ENCODE measurements at regions not wholly inside any gene's neighbourhood (a gene's known extent, or its start where the extent isn't known, plus 50 kb on each side); places are given as distances from the start of the nearest gene placed in this dataset.

DNA sequence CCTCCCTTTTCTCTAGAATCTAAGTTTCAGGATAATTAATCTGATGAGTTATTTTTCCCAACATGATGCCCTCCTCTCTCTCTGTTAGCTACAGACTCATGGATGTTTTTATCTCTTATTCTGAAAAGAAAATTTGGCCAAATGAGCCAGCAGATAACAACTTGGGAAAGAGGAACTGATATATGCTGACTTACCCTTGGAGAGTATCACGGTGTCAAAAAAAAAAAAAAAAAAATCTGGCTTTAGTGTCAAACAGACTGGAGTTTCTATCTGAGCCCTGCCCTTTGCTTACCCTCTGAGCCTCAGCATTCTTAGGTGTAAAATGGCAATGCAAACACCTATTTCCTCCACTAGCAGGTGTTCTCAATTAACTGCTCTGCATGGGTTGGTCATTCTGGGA is 190.4 kb downstream of the AHR start:
- BruUV-seq (replicated peaks) = no TSS peak
- intact Hi-C loops (cut with micrococcal nuclease) = no loop called here
- POLR2A ChIA-PET = interaction anchor here (1.1 to 2.3 kb wide), 3 partner anchors 11 to 144 kb away, joined by 3 to 13 read pairs (median 7); no protein-coding TSS in a partner anchor
- Mint-ChIP-seq H3K4me3 (ENCODE audit: unreplicated experiment) (no peak overlapping the region), H3K36me3 (ENCODE audit: insufficient read depth, unreplicated experiment) (no peaks in the 10 kb centered on the region), H3K9me3 (ENCODE audit: unreplicated experiment) (no peaks in the 10 kb centered on the region), H3K27me3 (ENCODE audit: insufficient read depth, unreplicated experiment) (no peaks in the 10 kb centered on the region), H3K4me1 (ENCODE audit: insufficient read depth, unreplicated experiment) (peaks cover 15% of the 10 kb centered on the region), H3K27ac (ENCODE audit: low read depth, unreplicated experiment) (no peak overlapping the region)
- CTCF ChIA-PET = no interaction called here
- TF ChIP-seq, protein P1, sequence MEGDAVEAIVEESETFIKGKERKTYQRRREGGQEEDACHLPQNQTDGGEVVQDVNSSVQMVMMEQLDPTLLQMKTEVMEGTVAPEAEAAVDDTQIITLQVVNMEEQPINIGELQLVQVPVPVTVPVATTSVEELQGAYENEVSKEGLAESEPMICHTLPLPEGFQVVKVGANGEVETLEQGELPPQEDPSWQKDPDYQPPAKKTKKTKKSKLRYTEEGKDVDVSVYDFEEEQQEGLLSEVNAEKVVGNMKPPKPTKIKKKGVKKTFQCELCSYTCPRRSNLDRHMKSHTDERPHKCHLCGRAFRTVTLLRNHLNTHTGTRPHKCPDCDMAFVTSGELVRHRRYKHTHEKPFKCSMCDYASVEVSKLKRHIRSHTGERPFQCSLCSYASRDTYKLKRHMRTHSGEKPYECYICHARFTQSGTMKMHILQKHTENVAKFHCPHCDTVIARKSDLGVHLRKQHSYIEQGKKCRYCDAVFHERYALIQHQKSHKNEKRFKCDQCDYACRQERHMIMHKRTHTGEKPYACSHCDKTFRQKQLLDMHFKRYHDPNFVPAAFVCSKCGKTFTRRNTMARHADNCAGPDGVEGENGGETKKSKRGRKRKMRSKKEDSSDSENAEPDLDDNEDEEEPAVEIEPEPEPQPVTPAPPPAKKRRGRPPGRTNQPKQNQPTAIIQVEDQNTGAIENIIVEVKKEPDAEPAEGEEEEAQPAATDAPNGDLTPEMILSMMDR (IDR thresholded peaks at IDR 0.05; ENCODE audit: unreplicated experiment) = no peak
- no peak for DNase-seq (ENCODE audit: unreplicated experiment)

DNA sequence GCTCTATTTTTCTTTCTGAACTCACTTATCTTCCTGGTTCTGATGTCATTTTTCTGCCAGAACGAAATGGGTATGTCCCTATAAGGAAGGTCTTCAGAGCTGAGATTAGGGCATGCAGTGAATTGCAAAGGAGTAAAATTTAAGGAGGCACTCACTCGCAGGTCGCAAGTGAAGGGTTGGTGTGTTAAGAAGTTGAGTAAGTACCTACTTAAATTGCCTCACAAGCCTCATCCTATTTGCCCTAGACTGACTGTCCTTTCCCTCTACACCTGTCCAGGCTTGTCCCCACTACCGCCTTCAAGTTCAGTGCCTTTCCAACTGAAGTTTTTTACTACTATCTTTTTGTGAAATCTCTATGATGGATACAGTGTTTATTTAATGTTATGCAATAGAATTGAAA is 191.5 kb downstream of the AHR start:
- TF ChIP-seq, protein P1 (IDR thresholded peaks at IDR 0.05; ENCODE audit: unreplicated experiment) = no peak
- POLR2A ChIA-PET = interaction anchor here (0.6 to 2.5 kb wide), 17 partner anchors 8 to 182 kb away, joined by 3 to 23 read pairs (median 5); no protein-coding TSS in a partner anchor
- CTCF ChIA-PET = interaction anchor here (0.7 to 1.9 kb wide), 7 partner anchors 10 to 158 kb away, joined by 3 to 6 read pairs (median 4); no protein-coding TSS in a partner anchor
- no peaks in the 10 kb centered on the region for H3K27me3 Mint-ChIP-seq (ENCODE audit: insufficient read depth, unreplicated experiment)
- DNase-seq (ENCODE audit: unreplicated experiment) = peak; percentile 94
- BruUV-seq (replicated peaks) = no TSS peak
- H3K36me3 Mint-ChIP-seq (ENCODE audit: insufficient read depth, unreplicated experiment) = no peaks in the 10 kb centered on the region
- H3K9me3 Mint-ChIP-seq (ENCODE audit: unreplicated experiment) = no peaks in the 10 kb centered on the region
- intact Hi-C loops (cut with micrococcal nuclease) = loop anchor here (10.0 kb wide), 1 partner anchor 85 kb away; no protein-coding TSS in a partner anchor
- H3K4me3 Mint-ChIP-seq (ENCODE audit: unreplicated experiment) = no peak overlapping the region
- peak overlapping the region; percentile 11 for H3K27ac Mint-ChIP-seq (ENCODE audit: low read depth, unreplicated experiment)
- H3K4me1 Mint-ChIP-seq (ENCODE audit: insufficient read depth, unreplicated experiment) = peaks cover 15% of the 10 kb centered on the region

DNA sequence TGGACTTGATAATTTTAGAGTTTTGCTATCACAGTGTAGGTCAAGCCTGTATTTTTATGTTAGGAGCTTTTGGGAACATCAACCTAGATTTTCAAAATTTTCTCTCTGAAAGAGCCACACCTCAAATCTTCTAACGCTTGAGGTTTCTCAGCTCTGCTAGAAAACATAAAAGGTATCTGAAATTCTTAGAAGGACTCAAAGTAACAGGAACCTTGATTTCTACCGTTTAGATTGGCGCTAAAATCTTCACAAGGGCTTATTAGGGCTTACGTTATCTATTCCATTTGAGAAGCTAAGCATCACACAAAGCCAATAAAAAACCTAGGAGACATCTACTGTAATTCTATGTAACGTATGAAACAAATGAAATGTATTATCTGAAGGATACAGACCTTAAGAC is 192.4 kb downstream of the AHR start:
- H3K27me3 Mint-ChIP-seq (ENCODE audit: insufficient read depth, unreplicated experiment) = no peaks in the 10 kb centered on the region
- CTCF ChIA-PET = interaction anchor here (0.6 to 1.9 kb wide), 9 partner anchors 9 to 195 kb away, joined by 3 to 6 read pairs (median 4); no protein-coding TSS in a partner anchor
- H3K4me3 Mint-ChIP-seq (ENCODE audit: unreplicated experiment) = no peak overlapping the region
- no peaks in the 10 kb centered on the region for H3K36me3 Mint-ChIP-seq (ENCODE audit: insufficient read depth, unreplicated experiment)
- DNase-seq (ENCODE audit: unreplicated experiment) = no peak
- BruUV-seq (replicated peaks) = no TSS peak
- TF ChIP-seq, protein P1 (IDR thresholded peaks at IDR 0.05; ENCODE audit: unreplicated experiment) = no peak
- intact Hi-C loops (cut with micrococcal nuclease) = loop anchor here (10.0 kb wide), 1 partner anchor 86 kb away; no protein-coding TSS in a partner anchor
- H3K4me1 Mint-ChIP-seq (ENCODE audit: insufficient read depth, unreplicated experiment) = peaks cover 21% of the 10 kb centered on the region
- no peaks in the 10 kb centered on the region for H3K9me3 Mint-ChIP-seq (ENCODE audit: unreplicated experiment)
- POLR2A ChIA-PET = interaction anchor here (0.6 to 2.5 kb wide), 15 partner anchors 9 to 185 kb away, joined by 3 to 23 read pairs (median 5); no protein-coding TSS in a partner anchor
- no peak overlapping the region for H3K27ac Mint-ChIP-seq (ENCODE audit: low read depth, unreplicated experiment)

DNA sequence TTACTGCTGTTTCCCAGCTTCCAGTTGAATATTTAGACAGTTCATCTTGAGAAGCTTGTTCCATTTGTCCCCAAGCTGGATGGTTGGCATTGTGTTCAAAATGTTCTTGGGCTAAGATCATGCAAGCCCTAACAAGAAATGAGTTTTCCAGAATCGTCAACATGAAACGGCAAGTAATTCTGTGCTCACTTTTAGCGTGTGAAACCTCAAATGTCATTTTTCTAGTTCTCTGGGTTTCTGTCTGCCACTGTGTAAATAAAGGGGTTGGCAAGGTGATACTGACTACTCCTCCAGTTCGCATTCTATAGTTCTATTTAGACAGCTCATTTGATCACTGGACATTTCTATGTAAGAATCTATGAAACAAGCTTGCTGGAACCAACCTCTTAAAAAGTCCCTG is 194.0 kb downstream of the AHR start:
- intact Hi-C loops (cut with micrococcal nuclease) = loop anchor here (10.0 kb wide), 1 partner anchor 88 kb away; no protein-coding TSS in a partner anchor
- H3K36me3 Mint-ChIP-seq (ENCODE audit: insufficient read depth, unreplicated experiment) = no peaks in the 10 kb centered on the region
- ChIA-PET CTCF (interaction anchor here (0.6 to 1.1 kb wide), 3 partner anchors 22 to 143 kb away, joined by 3 to 5 read pairs (median 5); no protein-coding TSS in a partner anchor), POLR2A (interaction anchor here (0.7 to 1.3 kb wide), 3 partner anchors 32 to 187 kb away, joined by 3 to 4 read pairs (median 3); no protein-coding TSS in a partner anchor)
- no peak overlapping the region for H3K27ac Mint-ChIP-seq (ENCODE audit: low read depth, unreplicated experiment)
- BruUV-seq (replicated peaks) = no TSS peak
- H3K4me1 Mint-ChIP-seq (ENCODE audit: insufficient read depth, unreplicated experiment) = peaks cover 26% of the 10 kb centered on the region
- H3K4me3 Mint-ChIP-seq (ENCODE audit: unreplicated experiment) = no peak overlapping the region
- no peaks in the 10 kb centered on the region for H3K9me3 Mint-ChIP-seq (ENCODE audit: unreplicated experiment)
- DNase-seq (ENCODE audit: unreplicated experiment) = peak; percentile 35
- TF ChIP-seq, protein P1 (IDR thresholded peaks at IDR 0.05; ENCODE audit: unreplicated experiment) = no peak
- H3K27me3 Mint-ChIP-seq (ENCODE audit: insufficient read depth, unreplicated experiment) = no peaks in the 10 kb centered on the region
